ENCODE measurements at regions not wholly inside any gene's neighbourhood (a gene's known extent, or its start where the extent isn't known, plus 50 kb on each side); places are given as distances from the start of the nearest gene placed in this dataset.
"Not testable (repeated sequence)": the region's sequence is repeated elsewhere in the genome, so short reads cannot be mapped to it uniquely, and the experiment has no call there.

DNA sequence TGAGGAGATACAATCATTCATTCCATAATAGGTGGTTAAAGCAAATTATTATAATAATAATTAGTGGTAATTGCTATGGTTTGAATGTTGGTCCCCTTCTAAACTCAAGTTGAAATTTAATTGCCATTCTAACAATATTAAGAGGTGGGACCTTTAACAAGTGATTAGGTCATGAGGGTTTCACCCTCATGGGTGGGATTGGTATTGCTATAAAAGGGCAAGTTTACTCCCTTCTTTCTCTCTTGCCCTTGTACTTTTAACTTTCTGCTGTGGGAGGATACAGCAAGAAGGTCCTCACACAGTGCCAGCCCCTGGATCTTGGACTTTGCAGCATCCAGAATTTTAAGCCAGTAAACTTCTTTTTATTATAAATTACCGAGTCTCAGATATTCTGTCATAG, 101.9 kb upstream of the PARP8 start:
- Mint-ChIP-seq H3K27me3 (no peaks in the 10 kb centered on the region), H3K9me3 (peaks cover 0 to 15% of the 10 kb centered on the region in 2 donors), H3K4me3 (peak overlapping the region; percentile 27 to 61), H3K27ac (peak overlapping the region; percentile 69 to 92), H3K36me3 (ENCODE audit: insufficient read depth) (peaks cover 3% of the 10 kb centered on the region), H3K4me1 (ENCODE audit: low read depth in 2 of 2) (peaks cover 22 to 44% of the 10 kb centered on the region in 2 donors)
- DNase-seq, result no peak
- peak; percentile 42 for ATAC-seq (replicated peaks)

DNA sequence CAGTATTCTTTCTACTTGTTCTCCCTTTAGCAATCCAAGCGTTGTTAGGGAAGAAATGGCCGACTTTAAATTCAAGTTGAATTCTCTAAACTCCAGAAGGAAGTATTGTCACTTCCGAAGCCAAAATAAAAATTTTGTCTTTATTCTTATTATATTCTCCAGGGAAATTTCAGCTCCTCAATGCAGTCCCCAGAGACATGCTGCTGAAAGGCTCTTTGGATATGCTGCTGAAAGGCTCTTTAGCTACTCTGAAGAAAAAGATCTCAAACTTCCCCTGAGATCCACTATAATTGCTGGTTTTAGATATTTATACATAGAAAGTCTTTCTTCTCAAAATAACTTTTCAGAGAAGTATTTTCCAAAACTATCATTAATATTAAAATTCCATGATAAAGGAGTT, 92.3 kb upstream of the PARP8 start:
- peaks cover 0 to 8% of the 10 kb centered on the region in 2 donors for H3K9me3 Mint-ChIP-seq
- no peaks in the 10 kb centered on the region for H3K27me3 Mint-ChIP-seq
- ATAC-seq (replicated peaks) (no peak), DNase-seq (no peak)
- H3K36me3 Mint-ChIP-seq (ENCODE audit: insufficient read depth), result no peaks in the 10 kb centered on the region
- H3K4me1 Mint-ChIP-seq (ENCODE audit: low read depth in 2 of 2), result peaks cover 21 to 37% of the 10 kb centered on the region in 2 donors
- peak overlapping the region; percentile 63 for H3K4me3 Mint-ChIP-seq
- no peak overlapping the region for H3K27ac Mint-ChIP-seq

GRCh38 chr5:50575740-50576139, 90.7 kb upstream of the PARP8 start:
- DNase-seq (no peak), ATAC-seq (replicated peaks) (peak; percentile 93)
- Mint-ChIP-seq H3K4me1 (ENCODE audit: low read depth in 2 of 2) (peaks cover 21 to 41% of the 10 kb centered on the region in 2 donors), H3K27ac (peak overlapping the region; percentile 35 to 90), H3K9me3 (peaks cover 0 to 8% of the 10 kb centered on the region in 2 donors), H3K27me3 (no peaks in the 10 kb centered on the region), H3K36me3 (ENCODE audit: insufficient read depth) (no peaks in the 10 kb centered on the region), H3K4me3 (peak overlapping the region; percentile 54 to 63)

GRCh38 chr5:50576265-50576664, 90.2 kb upstream of the PARP8 start:
- Mint-ChIP-seq H3K36me3 (ENCODE audit: insufficient read depth) (no peaks in the 10 kb centered on the region), H3K9me3 (peaks cover 0 to 8% of the 10 kb centered on the region in 2 donors), H3K4me1 (ENCODE audit: low read depth in 2 of 2) (peaks cover 21 to 37% of the 10 kb centered on the region in 2 donors), H3K4me3 (peak overlapping the region; percentile 54 to 63), H3K27ac (peak overlapping the region; percentile 35 to 90), H3K27me3 (no peaks in the 10 kb centered on the region)
- no peak for DNase-seq
- ATAC-seq (replicated peaks), result no peak

- no peak for DNase-seq
These were observed 89.7 kb upstream of the PARP8 start for GRCh38 chr5:50576686-50577256.

DNA sequence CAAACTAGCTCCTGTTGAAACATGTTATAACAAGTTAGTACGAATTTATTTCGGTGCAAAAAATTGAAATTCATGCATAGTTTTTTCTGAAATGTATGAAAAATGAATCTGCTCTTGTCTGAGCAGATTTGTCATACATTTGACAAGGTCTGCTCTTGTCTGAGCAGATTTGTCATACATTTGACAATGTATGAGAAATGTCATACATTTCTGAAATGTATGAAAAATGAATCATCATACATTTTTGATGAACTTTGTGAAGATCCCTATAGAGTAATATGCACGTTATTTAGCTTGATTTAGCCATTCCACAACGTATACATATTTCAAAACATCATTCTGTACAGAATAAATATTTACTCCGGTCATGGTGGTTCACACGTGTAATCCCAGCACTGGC, 85.9 kb upstream of the PARP8 start:
- H3K36me3 Mint-ChIP-seq (ENCODE audit: insufficient read depth), result no peaks in the 10 kb centered on the region
- H3K4me3 Mint-ChIP-seq, result no peak overlapping the region
- H3K27me3 Mint-ChIP-seq, result no peaks in the 10 kb centered on the region
- peaks cover 0 to 8% of the 10 kb centered on the region in 2 donors for H3K9me3 Mint-ChIP-seq
- no peak overlapping the region for H3K27ac Mint-ChIP-seq
- DNase-seq (no peak), ATAC-seq (replicated peaks) (no peak)
- H3K4me1 Mint-ChIP-seq (ENCODE audit: low read depth in 2 of 2), result peaks cover 21 to 44% of the 10 kb centered on the region in 2 donors

More at GRCh38 chr5:50576686-50577256, 89.7 kb upstream of the PARP8 start:
- peaks cover 0 to 8% of the 10 kb centered on the region in 2 donors for H3K9me3 Mint-ChIP-seq
- H3K4me1 Mint-ChIP-seq (ENCODE audit: low read depth in 2 of 2), result peaks cover 20 to 42% of the 10 kb centered on the region in 2 donors
- ATAC-seq (replicated peaks), result no peak
- H3K27ac Mint-ChIP-seq, result peak overlapping the region; percentile 35 to 90
- H3K36me3 Mint-ChIP-seq (ENCODE audit: insufficient read depth), result no peaks in the 10 kb centered on the region
- H3K27me3 Mint-ChIP-seq, result no peaks in the 10 kb centered on the region
- H3K4me3 Mint-ChIP-seq, result peak overlapping the region; percentile 54 to 63

DNA sequence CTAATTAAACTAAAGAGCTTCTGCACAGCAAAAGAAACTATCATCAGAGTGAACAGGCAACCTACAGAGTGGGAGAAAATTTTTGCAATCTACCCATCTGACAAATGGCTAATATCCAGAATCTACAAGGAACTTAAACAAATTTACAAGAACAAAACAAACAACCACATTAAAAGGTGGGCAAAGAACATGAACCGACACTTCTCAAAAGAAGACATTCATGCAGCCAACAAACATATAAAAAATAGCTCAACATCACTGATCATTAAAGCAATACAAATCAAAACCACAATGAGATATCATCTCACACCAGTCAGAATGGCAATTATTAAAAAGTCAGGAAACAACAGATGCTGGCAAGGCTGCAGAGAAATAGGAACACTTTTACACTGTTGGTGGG, 84.6 kb upstream of the PARP8 start:
- not testable (repeated sequence) for ATAC-seq (replicated peaks); H3K9me3 Mint-ChIP-seq; H3K27me3 Mint-ChIP-seq; H3K36me3 Mint-ChIP-seq (ENCODE audit: insufficient read depth); DNase-seq
- Mint-ChIP-seq H3K4me1 (ENCODE audit: low read depth in 2 of 2) (peaks cover 11 to 31% of the 10 kb centered on the region in 2 donors), H3K4me3 (peak overlapping the region in 1 of 2 donors; percentile 20), H3K27ac (peak overlapping the region; percentile 16 to 24)

GRCh38 chr5:50582699-50583098, 83.7 kb upstream of the PARP8 start:
- H3K27ac Mint-ChIP-seq, result no peak overlapping the region

DNA sequence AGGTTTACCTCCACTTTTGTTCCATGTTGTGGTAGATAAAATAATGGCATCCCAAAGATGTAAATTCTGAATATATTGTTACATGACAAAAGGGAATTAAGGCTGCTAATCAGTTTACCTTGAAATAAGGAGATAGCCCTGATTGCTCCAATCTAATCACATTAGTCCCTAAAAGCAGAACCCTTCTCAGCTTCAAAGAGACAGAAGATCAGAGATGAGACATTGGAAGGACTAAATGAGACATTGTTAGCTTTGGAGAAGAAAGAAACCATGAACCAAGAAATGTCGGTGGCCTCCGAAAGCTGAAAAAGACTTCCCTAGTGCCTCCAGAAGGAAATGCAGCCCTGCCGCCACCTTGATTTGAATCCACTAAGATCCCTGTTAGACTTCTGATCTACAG, 82.8 kb upstream of the PARP8 start:
- H3K4me1 Mint-ChIP-seq (ENCODE audit: low read depth in 2 of 2), result peaks cover 6 to 21% of the 10 kb centered on the region in 2 donors

More at GRCh38 chr5:50582699-50583098, 83.7 kb upstream of the PARP8 start:
- H3K27me3 Mint-ChIP-seq, result no peaks in the 10 kb centered on the region
- ATAC-seq (replicated peaks) (no peak), DNase-seq (no peak)
- H3K4me3 Mint-ChIP-seq, result no peak overlapping the region
- peaks cover 8 to 27% of the 10 kb centered on the region in 2 donors for H3K4me1 Mint-ChIP-seq (ENCODE audit: low read depth in 2 of 2)
- H3K9me3 Mint-ChIP-seq, result peaks cover 0 to 8% of the 10 kb centered on the region in 2 donors
- H3K36me3 Mint-ChIP-seq (ENCODE audit: insufficient read depth), result no peaks in the 10 kb centered on the region

DNA sequence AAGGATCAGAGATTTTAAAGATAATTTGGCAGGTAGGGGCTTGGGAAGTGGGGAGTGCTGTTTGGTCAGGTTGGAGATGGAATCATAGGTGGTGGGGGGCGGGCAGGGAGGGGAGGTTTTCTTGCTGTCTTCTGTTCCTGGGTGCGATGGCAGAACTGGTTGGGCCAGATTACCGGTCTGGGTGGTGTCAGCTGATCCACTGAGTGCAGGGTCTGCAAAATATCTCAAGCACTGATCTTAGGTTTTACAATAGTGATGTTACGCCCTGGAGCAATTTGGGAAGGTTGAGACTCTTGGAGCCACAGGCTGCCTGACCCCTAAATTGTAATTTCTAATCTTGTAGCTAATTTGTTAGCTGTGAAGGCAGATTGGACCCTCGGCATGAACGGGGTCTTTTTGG, 78.0 kb upstream of the PARP8 start:
- Mint-ChIP-seq H3K4me1 (ENCODE audit: low read depth in 2 of 2) (peaks cover 24 to 45% of the 10 kb centered on the region in 2 donors), H3K27ac (peak overlapping the region; percentile 49 to 63), H3K4me3 (peak overlapping the region in 1 of 2 donors; percentile 48)
- H3K9me3 Mint-ChIP-seq; H3K27me3 Mint-ChIP-seq; DNase-seq; ATAC-seq (replicated peaks); H3K36me3 Mint-ChIP-seq (ENCODE audit: insufficient read depth): not testable (repeated sequence)

More for the DNA sequence above, 82.8 kb upstream of the PARP8 start:
- no peak for DNase-seq
- no peak overlapping the region for H3K27ac Mint-ChIP-seq
- H3K9me3 Mint-ChIP-seq, result peaks cover 0 to 3% of the 10 kb centered on the region in 2 donors
- no peak for ATAC-seq (replicated peaks)
- H3K27me3 Mint-ChIP-seq, result no peaks in the 10 kb centered on the region
- H3K36me3 Mint-ChIP-seq (ENCODE audit: insufficient read depth), result no peaks in the 10 kb centered on the region
- no peak overlapping the region for H3K4me3 Mint-ChIP-seq

DNA sequence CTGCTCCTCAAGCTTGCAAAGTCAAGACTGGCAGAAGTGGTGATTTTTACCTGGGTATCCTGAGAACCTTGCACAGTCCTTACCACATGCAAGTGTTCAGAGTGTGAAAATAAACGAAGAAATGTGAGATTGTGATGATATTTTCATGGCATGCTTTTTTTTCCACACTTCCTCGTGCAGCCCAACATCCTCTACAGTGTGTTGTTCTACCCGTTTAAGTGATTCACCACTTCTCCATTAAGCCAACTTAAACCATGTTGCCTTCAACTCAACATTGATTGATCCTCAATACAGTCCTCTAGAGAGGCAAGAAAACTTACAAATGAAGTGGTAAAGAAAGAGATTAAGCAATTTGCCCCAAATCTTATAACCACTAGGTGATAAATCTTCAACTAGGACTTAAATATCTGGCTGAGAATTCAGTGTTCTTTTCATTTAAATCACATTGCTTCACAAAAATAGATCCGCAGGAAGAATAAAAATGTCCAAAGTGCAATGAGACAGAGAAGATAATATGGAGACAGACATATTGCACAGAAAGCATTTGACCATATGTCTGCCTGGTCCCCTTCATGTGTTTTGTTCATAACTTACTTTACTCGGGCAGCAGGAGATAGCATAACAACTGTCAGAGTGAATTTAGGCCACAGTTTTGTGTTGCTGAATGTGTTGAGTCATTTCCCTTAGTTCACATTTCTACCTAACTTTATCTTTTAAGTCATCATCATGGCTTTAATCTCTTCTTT, 75.8 kb upstream of the PARP8 start:
- peak; percentile 21 for ATAC-seq (replicated peaks)
- not testable (repeated sequence) for DNase-seq; H3K27me3 Mint-ChIP-seq; H3K36me3 Mint-ChIP-seq (ENCODE audit: insufficient read depth); H3K9me3 Mint-ChIP-seq
- H3K27ac Mint-ChIP-seq, result peak overlapping the region; percentile 66 to 97
- H3K4me3 Mint-ChIP-seq, result peak overlapping the region; percentile 53 to 73
- H3K4me1 Mint-ChIP-seq (ENCODE audit: low read depth in 2 of 2), result peaks cover 36 to 60% of the 10 kb centered on the region in 2 donors

DNA sequence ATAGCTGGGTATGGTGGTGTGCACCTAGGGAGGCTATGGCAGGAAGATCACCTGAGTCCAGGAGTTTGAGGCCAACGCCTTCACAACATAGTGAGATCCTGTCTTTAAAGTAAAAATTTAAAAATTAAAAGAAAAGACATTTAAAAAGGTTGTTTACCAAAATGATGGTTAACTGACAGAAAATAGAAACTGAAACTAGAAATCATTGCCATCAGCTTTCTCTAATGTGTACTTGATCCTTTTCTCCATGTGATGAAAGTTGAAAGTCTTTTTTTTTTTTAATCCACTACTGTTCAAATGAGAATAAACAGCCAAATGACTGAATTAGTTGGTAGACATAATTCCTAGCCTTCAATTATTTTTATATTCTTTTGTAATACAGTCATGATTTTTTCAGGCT, 75.1 kb upstream of the PARP8 start:
- peak overlapping the region; percentile 53 to 73 for H3K4me3 Mint-ChIP-seq
- not testable (repeated sequence) for H3K9me3 Mint-ChIP-seq; ATAC-seq (replicated peaks); H3K36me3 Mint-ChIP-seq (ENCODE audit: insufficient read depth); DNase-seq; H3K27me3 Mint-ChIP-seq
- peaks cover 36 to 64% of the 10 kb centered on the region in 2 donors for H3K4me1 Mint-ChIP-seq (ENCODE audit: low read depth in 2 of 2)
- peak overlapping the region; percentile 66 to 97 for H3K27ac Mint-ChIP-seq

DNA sequence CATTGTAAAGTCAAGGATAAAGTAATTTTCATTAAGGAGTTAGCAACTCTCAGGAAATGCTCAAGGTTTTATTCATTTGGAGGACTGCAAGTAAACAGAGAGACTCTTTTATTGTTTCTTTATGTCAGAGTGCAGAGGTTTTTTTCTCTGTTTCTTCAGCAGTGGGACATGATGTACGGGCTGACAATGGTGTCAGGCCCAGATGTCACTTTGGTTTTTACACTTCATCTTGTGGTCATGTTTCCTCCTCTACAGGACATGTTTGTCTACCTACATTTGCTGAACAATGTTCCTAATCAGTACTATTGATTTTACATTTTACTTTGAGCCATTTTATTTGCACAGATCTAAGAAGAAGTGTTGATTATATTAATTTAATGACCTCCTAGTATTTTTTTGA, 72.8 kb upstream of the PARP8 start:
- no peaks in the 10 kb centered on the region for H3K27me3 Mint-ChIP-seq
- DNase-seq (peak; percentile 35 to 45 (median 39)), ATAC-seq (replicated peaks) (peak; percentile 86)
- H3K4me3 Mint-ChIP-seq, result peak overlapping the region; percentile 45 to 49
- H3K36me3 Mint-ChIP-seq (ENCODE audit: insufficient read depth), result no peaks in the 10 kb centered on the region
- peaks cover 36 to 73% of the 10 kb centered on the region in 2 donors for H3K4me1 Mint-ChIP-seq (ENCODE audit: low read depth in 2 of 2)
- peaks cover 0 to 7% of the 10 kb centered on the region in 2 donors for H3K9me3 Mint-ChIP-seq
- peak overlapping the region; percentile 66 to 97 for H3K27ac Mint-ChIP-seq

DNA sequence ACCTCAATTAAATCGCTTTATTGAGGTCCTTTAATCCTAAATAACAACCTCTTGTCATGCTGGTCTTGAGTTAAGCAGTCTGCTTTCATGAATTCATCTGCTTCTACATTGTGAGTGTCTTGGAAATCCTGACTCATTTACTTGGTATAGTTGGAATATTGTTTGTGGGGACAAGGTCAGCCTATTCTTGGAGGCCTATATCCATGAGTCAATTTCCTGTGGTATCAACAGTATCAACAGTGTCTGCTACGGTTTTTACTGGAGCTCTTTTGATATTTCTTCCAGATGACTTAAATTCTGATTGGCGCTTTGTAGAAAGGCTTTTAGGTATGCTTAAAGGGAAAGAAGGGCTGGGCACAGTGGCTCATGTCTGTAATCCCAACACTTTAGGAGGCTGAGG, 71.2 kb upstream of the PARP8 start:
- peak overlapping the region in 1 of 2 donors; percentile 39 for H3K4me3 Mint-ChIP-seq
- no peak for DNase-seq
- H3K27me3 Mint-ChIP-seq, result no peaks in the 10 kb centered on the region
- H3K36me3 Mint-ChIP-seq (ENCODE audit: insufficient read depth), result no peaks in the 10 kb centered on the region
- peak overlapping the region; percentile 63 to 87 for H3K27ac Mint-ChIP-seq
- peaks cover 34 to 71% of the 10 kb centered on the region in 2 donors for H3K4me1 Mint-ChIP-seq (ENCODE audit: low read depth in 2 of 2)
- no peak for ATAC-seq (replicated peaks)
- H3K9me3 Mint-ChIP-seq, result peaks cover 5 to 7% of the 10 kb centered on the region in 2 donors
